ENCODE measurements at regions not wholly inside any gene's neighbourhood (a gene's known extent, or its start where the extent isn't known, plus 50 kb on each side); places are given as distances from the start of the nearest gene placed in this dataset.

DNA sequence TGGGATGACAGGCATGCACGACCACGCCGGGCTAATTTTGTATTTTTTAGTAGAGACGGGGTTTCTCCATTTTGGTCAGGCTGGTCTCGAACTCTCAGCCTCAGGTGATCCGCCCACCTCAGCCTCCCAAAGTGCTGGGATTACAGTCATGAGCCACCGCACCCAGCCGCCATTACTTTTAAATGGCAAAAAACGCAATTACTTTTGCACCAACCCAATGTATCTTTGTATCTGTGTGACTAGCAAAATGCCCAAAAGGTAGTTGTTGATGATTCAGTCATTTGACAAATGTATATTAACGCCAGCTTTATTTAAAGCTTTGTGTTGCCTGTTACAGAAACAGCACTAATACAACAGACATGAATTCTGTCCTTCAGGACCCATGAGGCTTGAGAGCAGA, 216.9 kb upstream of the FMN2 start:
- Histone ChIP-seq H3K27ac (ENCODE audit: low read depth, low read length, poor library complexity, severe bottlenecking) (no peak overlapping the region), H3K27me3 (replicated peaks; ENCODE audit: insufficient read depth, low read depth, low read length, poor library complexity) (no peaks in the 10 kb centered on the region), H3K4me1 (ENCODE audit: insufficient read depth, low read length, poor library complexity, severe bottlenecking) (no peaks in the 10 kb centered on the region), H3K4me3 (ENCODE audit: low read depth, low read length, poor library complexity, severe bottlenecking) (no peak overlapping the region), H3K36me3 (ENCODE audit: insufficient read depth, low read length, poor library complexity, severe bottlenecking) (no peaks in the 10 kb centered on the region), H3K9me3 (ENCODE audit: low read depth, low read length, poor library complexity, severe bottlenecking) (no peaks in the 10 kb centered on the region)
- ChIA-PET CTCF (no interaction called here), POLR2A (ENCODE audit: low non-redundant PET) (no interaction called here)
- TF ChIP-seq, protein P1, sequence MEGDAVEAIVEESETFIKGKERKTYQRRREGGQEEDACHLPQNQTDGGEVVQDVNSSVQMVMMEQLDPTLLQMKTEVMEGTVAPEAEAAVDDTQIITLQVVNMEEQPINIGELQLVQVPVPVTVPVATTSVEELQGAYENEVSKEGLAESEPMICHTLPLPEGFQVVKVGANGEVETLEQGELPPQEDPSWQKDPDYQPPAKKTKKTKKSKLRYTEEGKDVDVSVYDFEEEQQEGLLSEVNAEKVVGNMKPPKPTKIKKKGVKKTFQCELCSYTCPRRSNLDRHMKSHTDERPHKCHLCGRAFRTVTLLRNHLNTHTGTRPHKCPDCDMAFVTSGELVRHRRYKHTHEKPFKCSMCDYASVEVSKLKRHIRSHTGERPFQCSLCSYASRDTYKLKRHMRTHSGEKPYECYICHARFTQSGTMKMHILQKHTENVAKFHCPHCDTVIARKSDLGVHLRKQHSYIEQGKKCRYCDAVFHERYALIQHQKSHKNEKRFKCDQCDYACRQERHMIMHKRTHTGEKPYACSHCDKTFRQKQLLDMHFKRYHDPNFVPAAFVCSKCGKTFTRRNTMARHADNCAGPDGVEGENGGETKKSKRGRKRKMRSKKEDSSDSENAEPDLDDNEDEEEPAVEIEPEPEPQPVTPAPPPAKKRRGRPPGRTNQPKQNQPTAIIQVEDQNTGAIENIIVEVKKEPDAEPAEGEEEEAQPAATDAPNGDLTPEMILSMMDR (conservative IDR thresholded peaks at IDR 0.05; ENCODE audit: low read depth, low read length) = no peak
- no peak for TF ChIP-seq EZH2 (IDR thresholded peaks at IDR 0.05; ENCODE audit: borderline replicate concordance, low read depth, low read length, poor library complexity, severe bottlenecking)
- no TSS peak for BruUV-seq (replicated peaks)
- intact Hi-C loops (cut with micrococcal nuclease; ENCODE audit: unreplicated experiment) = no loop called here
- no peak for DNase-seq (ENCODE audit: low spot score)

DNA sequence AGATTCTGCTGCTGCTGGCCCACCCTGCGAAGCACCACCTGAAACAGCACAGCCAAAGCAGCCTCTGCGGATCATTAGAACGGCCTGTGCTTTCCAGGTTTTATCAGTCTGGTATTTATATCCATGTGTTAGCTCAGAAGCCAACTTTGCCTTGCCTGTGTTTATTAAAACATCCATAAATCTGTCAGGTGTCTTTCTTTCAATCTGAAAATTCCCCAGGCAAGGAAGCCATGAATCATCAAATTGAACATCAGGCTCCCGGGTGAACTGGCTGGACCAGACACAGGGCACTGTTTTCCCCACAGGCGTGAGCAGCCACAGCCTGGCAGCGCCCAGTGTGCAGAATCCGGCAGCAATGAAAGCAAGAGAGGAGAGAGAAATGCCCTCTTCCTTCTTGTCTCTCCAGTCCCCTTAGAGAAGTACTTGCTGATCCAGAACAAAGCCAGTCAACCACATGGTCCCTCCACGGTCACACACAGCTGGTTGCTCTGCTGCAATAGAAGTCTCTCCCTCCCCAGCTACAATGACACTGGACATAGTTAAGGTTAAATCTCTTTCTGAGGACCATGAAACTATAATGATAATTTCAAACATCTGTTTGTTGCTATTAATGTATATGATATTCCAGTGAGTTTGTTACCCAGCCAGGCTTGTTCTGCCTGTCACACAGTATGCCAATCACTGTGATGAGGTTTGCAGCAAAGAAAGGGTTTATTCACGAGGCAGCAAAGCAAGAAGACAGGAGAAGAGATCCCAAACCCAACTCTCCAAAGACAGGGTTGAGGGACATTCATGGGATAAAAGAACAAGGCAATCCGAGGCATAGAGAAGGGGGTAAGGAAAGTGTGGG, 212.1 kb upstream of the FMN2 start:
- no peaks in the 10 kb centered on the region for H3K9me3 ChIP-seq (ENCODE audit: low read depth, low read length, poor library complexity, severe bottlenecking)
- no peak overlapping the region for H3K4me3 ChIP-seq (ENCODE audit: low read depth, low read length, poor library complexity, severe bottlenecking)
- no peak overlapping the region for H3K27ac ChIP-seq (ENCODE audit: low read depth, low read length, poor library complexity, severe bottlenecking)
- no peak for DNase-seq (ENCODE audit: low spot score)
- no peaks in the 10 kb centered on the region for H3K27me3 ChIP-seq (replicated peaks; ENCODE audit: insufficient read depth, low read depth, low read length, poor library complexity)
- no peaks in the 10 kb centered on the region for H3K4me1 ChIP-seq (ENCODE audit: insufficient read depth, low read length, poor library complexity, severe bottlenecking)
- H3K36me3 ChIP-seq (ENCODE audit: insufficient read depth, low read length, poor library complexity, severe bottlenecking) = no peaks in the 10 kb centered on the region
- POLR2A ChIA-PET (ENCODE audit: low non-redundant PET) = no interaction called here
- intact Hi-C loops (cut with micrococcal nuclease; ENCODE audit: unreplicated experiment) = no loop called here
- TF ChIP-seq EZH2 (IDR thresholded peaks at IDR 0.05; ENCODE audit: borderline replicate concordance, low read depth, low read length, poor library complexity, severe bottlenecking) = no peak
- TF ChIP-seq, protein P1 (conservative IDR thresholded peaks at IDR 0.05; ENCODE audit: low read depth, low read length) = no peak
- no TSS peak for BruUV-seq (replicated peaks)
- CTCF ChIA-PET = no interaction called here

DNA sequence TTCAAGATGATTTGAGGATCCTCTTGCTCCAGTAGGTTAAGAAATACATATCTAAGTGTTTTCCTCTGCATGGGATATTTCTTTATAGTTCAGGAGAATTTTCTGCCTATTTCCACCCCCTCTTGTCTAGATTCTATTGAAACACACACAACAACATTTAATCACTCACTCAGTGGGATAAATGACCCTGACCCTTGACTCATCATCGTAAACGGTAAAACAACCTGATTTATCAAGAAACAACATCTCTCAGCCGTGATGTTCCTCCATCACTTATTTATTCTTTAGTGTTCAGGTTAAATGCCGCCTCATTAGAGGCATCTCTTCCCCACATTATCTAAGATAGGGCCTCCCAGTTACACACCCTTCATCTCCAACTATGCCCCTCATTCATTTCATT, 208.7 kb upstream of the FMN2 start:
- Histone ChIP-seq H3K9me3 (ENCODE audit: low read depth, low read length, poor library complexity, severe bottlenecking) (no peaks in the 10 kb centered on the region), H3K4me3 (ENCODE audit: low read depth, low read length, poor library complexity, severe bottlenecking) (no peak overlapping the region), H3K27ac (ENCODE audit: low read depth, low read length, poor library complexity, severe bottlenecking) (no peak overlapping the region), H3K36me3 (ENCODE audit: insufficient read depth, low read length, poor library complexity, severe bottlenecking) (no peaks in the 10 kb centered on the region), H3K27me3 (replicated peaks; ENCODE audit: insufficient read depth, low read depth, low read length, poor library complexity) (peaks cover 5% of the 10 kb centered on the region), H3K4me1 (ENCODE audit: insufficient read depth, low read length, poor library complexity, severe bottlenecking) (no peaks in the 10 kb centered on the region)
- POLR2A ChIA-PET (ENCODE audit: low non-redundant PET) = no interaction called here
- BruUV-seq (replicated peaks) = no TSS peak
- TF ChIP-seq EZH2 (IDR thresholded peaks at IDR 0.05; ENCODE audit: borderline replicate concordance, low read depth, low read length, poor library complexity, severe bottlenecking) = no peak
- TF ChIP-seq, protein P1 (conservative IDR thresholded peaks at IDR 0.05; ENCODE audit: low read depth, low read length) = no peak
- DNase-seq (ENCODE audit: low spot score) = no peak
- intact Hi-C loops (cut with micrococcal nuclease; ENCODE audit: unreplicated experiment) = no loop called here
- CTCF ChIA-PET = no interaction called here
